ENCODE measurements at regions not wholly inside any gene's neighbourhood (a gene's known extent, or its start where the extent isn't known, plus 50 kb on each side); places are given as distances from the start of the nearest gene placed in this dataset.

- no peaks in the 10 kb centered on the region for H3K27me3 Mint-ChIP-seq
- no peak overlapping the region for H3K4me3 Mint-ChIP-seq
- CTCF ChIA-PET = interaction anchor here (1.2 kb wide), 1 partner anchor 22 kb away, joined by 3 read pairs; no protein-coding TSS in a partner anchor
- DNase-seq = no peak
- H3K36me3 Mint-ChIP-seq (ENCODE audit: low read depth) = peaks cover 3% of the 10 kb centered on the region
- peaks cover 16% of the 10 kb centered on the region for H3K4me1 Mint-ChIP-seq
- H3K9me3 Mint-ChIP-seq = no peaks in the 10 kb centered on the region
- no peak overlapping the region for H3K27ac Mint-ChIP-seq
- POLR2A ChIA-PET = no interaction called here
Observed at GRCh38 chr13:73740666-73741065, 393.5 kb downstream of the KLF12 start.

- no peaks in the 10 kb centered on the region for H3K9me3 Mint-ChIP-seq
- H3K27me3 Mint-ChIP-seq = no peaks in the 10 kb centered on the region
- H3K4me3 Mint-ChIP-seq = no peak overlapping the region
- ChIA-PET POLR2A (no interaction called here), CTCF (interaction anchor here (0.9 kb wide), 1 partner anchor 8 kb away, joined by 3 read pairs; no protein-coding TSS in a partner anchor)
- H3K27ac Mint-ChIP-seq = no peak overlapping the region
- peaks cover 15% of the 10 kb centered on the region for H3K4me1 Mint-ChIP-seq
- peaks cover 3% of the 10 kb centered on the region for H3K36me3 Mint-ChIP-seq (ENCODE audit: low read depth)
- no peak for DNase-seq
Observed at GRCh38 chr13:73739394-73739793, 394.8 kb downstream of the KLF12 start.

GRCh38 chr13:73738626-73739025, 395.6 kb downstream of the KLF12 start:
- ChIA-PET CTCF (no interaction called here), POLR2A (no interaction called here)
- H3K36me3 Mint-ChIP-seq (ENCODE audit: low read depth) = no peaks in the 10 kb centered on the region
- DNase-seq = no peak
- no peak overlapping the region for H3K4me3 Mint-ChIP-seq
- no peaks in the 10 kb centered on the region for H3K9me3 Mint-ChIP-seq
- H3K4me1 Mint-ChIP-seq = peaks cover 7% of the 10 kb centered on the region
- H3K27me3 Mint-ChIP-seq = no peaks in the 10 kb centered on the region
- no peak overlapping the region for H3K27ac Mint-ChIP-seq

DNA sequence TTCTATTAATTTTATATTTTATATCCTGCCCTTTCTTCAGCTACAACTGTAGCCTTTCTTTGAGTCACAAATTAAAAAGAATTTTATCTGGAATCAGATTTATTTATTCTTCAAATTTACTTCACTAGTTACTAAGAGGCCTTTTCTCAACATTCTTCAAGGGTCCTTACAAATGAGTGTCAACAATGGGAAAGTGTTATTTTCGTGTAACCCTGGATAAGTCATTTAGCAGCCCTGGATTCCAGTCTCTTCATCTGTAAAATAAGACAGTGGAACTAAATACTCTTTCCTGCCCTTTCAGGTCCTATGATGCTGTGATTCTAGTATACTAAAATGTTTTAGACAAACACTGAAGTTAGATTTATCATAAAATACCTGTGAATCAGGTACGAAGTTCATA, 397.0 kb downstream of the KLF12 start:
- DNase-seq = no peak
- H3K4me3 Mint-ChIP-seq = no peak overlapping the region
- peaks cover 6% of the 10 kb centered on the region for H3K4me1 Mint-ChIP-seq
- no peaks in the 10 kb centered on the region for H3K9me3 Mint-ChIP-seq
- H3K27ac Mint-ChIP-seq = no peak overlapping the region
- H3K27me3 Mint-ChIP-seq = no peaks in the 10 kb centered on the region
- ChIA-PET POLR2A (interaction anchor here (1.1 kb wide), 1 partner anchor 395 kb away, joined by 3 read pairs; no protein-coding TSS in a partner anchor), CTCF (interaction anchor here (0.8 kb wide), 1 partner anchor 18 kb away, joined by 3 read pairs; no protein-coding TSS in a partner anchor)
- no peaks in the 10 kb centered on the region for H3K36me3 Mint-ChIP-seq (ENCODE audit: low read depth)

- no peaks in the 10 kb centered on the region for H3K4me1 Mint-ChIP-seq
- DNase-seq = no peak
- no peaks in the 10 kb centered on the region for H3K27me3 Mint-ChIP-seq
- no peaks in the 10 kb centered on the region for H3K9me3 Mint-ChIP-seq
- CTCF ChIA-PET = no interaction called here
- no peak overlapping the region for H3K4me3 Mint-ChIP-seq
- no peaks in the 10 kb centered on the region for H3K36me3 Mint-ChIP-seq (ENCODE audit: low read depth)
- H3K27ac Mint-ChIP-seq = no peak overlapping the region
- POLR2A ChIA-PET = no interaction called here
Observed at GRCh38 chr13:73733706-73734105, 400.5 kb downstream of the KLF12 start.

- H3K27ac Mint-ChIP-seq = no peak overlapping the region
- H3K4me1 Mint-ChIP-seq = no peaks in the 10 kb centered on the region
- ChIA-PET POLR2A (no interaction called here), CTCF (no interaction called here)
- no peaks in the 10 kb centered on the region for H3K9me3 Mint-ChIP-seq
- DNase-seq = no peak
- H3K27me3 Mint-ChIP-seq = no peaks in the 10 kb centered on the region
- H3K36me3 Mint-ChIP-seq (ENCODE audit: low read depth) = peaks cover 4% of the 10 kb centered on the region
- no peak overlapping the region for H3K4me3 Mint-ChIP-seq
Observed at GRCh38 chr13:73732350-73732749, 401.9 kb downstream of the KLF12 start.

- Mint-ChIP-seq H3K4me1 (no peaks in the 10 kb centered on the region), H3K27me3 (no peaks in the 10 kb centered on the region), H3K27ac (no peak overlapping the region), H3K9me3 (no peaks in the 10 kb centered on the region), H3K4me3 (no peak overlapping the region), H3K36me3 (ENCODE audit: low read depth) (peaks cover 5% of the 10 kb centered on the region)
- DNase-seq = no peak
- POLR2A ChIA-PET = no interaction called here
- CTCF ChIA-PET = interaction anchor here (0.7 to 0.9 kb wide), 4 partner anchors 8 to 1117 kb away, joined by 3 read pairs; no protein-coding TSS in a partner anchor
Observed at GRCh38 chr13:73731564-73731963, 402.6 kb downstream of the KLF12 start.

DNA sequence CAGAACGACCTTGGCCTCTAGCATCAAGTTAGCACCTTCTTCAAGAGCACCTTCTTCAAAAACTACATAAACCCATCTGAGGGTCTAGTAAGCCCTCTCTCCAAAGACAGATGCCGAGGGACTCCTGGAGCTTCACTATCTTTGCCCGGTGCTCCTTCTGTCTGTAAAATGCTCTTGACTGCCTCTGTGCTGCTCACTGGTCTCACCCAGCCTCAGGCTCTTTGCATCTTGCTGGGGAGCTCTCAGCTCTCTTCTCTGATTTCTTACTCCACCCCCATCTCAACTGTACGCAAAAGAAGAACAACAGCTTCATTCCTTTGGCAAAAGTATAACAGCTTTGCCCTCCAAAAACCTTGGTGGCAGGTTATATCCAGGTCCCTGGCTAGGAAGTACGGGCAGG, 404.2 kb downstream of the KLF12 start:
- Mint-ChIP-seq H3K4me3 (no peak overlapping the region), H3K27ac (no peak overlapping the region), H3K27me3 (no peaks in the 10 kb centered on the region), H3K9me3 (no peaks in the 10 kb centered on the region), H3K4me1 (no peaks in the 10 kb centered on the region), H3K36me3 (ENCODE audit: low read depth) (peaks cover 5% of the 10 kb centered on the region)
- CTCF ChIA-PET = no interaction called here
- DNase-seq = no peak
- POLR2A ChIA-PET = interaction anchor here (1.0 kb wide), 1 partner anchor 347 kb away, joined by 3 read pairs; no protein-coding TSS in a partner anchor

GRCh38 chr13:73729046-73729445, 405.2 kb downstream of the KLF12 start:
- Mint-ChIP-seq H3K9me3 (no peaks in the 10 kb centered on the region), H3K4me3 (no peak overlapping the region), H3K36me3 (ENCODE audit: low read depth) (peaks cover 5% of the 10 kb centered on the region), H3K27me3 (no peaks in the 10 kb centered on the region), H3K4me1 (no peaks in the 10 kb centered on the region), H3K27ac (no peak overlapping the region)
- ChIA-PET CTCF (no interaction called here), POLR2A (interaction anchor here (0.6 to 1.0 kb wide), 2 partner anchors 94 to 348 kb away, joined by 3 read pairs; no protein-coding TSS in a partner anchor)
- no peak for DNase-seq

- Mint-ChIP-seq H3K4me3 (no peak overlapping the region), H3K27ac (no peak overlapping the region), H3K27me3 (peaks cover 6% of the 10 kb centered on the region), H3K9me3 (no peaks in the 10 kb centered on the region), H3K4me1 (peaks cover 20% of the 10 kb centered on the region), H3K36me3 (ENCODE audit: low read depth) (peaks cover 5% of the 10 kb centered on the region)
- DNase-seq = no peak
- ChIA-PET CTCF (interaction anchor here (1.1 kb wide), 1 partner anchor 31 kb away, joined by 3 read pairs; no protein-coding TSS in a partner anchor), POLR2A (no interaction called here)
Observed at GRCh38 chr13:73722120-73722519, 412.1 kb downstream of the KLF12 start.

DNA sequence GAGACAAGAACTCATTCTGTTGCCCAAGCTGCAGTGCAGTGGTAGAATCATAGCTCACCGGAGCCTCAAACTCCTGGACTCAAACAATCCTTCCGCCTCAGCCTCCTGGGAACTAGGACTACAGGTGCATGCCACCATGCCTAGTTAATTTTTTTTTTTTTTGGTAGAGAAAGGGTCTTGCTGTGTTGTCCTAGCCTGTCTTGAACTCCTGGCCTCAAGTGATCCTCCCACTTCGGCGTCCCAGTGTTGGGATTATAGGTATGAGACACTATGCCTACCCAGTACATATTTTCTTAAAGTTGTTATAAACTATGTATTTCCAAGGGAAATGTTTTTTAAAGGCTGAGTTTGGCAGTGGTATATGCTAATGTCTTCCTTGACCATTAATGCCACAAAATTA, 412.6 kb downstream of the KLF12 start:
- CTCF ChIA-PET = no interaction called here
- peaks cover 6% of the 10 kb centered on the region for H3K27me3 Mint-ChIP-seq
- no peak overlapping the region for H3K27ac Mint-ChIP-seq
- no peak for DNase-seq
- no peaks in the 10 kb centered on the region for H3K9me3 Mint-ChIP-seq
- H3K4me3 Mint-ChIP-seq = no peak overlapping the region
- POLR2A ChIA-PET = interaction anchor here (0.7 kb wide), 1 partner anchor 50 kb away, joined by 3 read pairs; no protein-coding TSS in a partner anchor
- H3K4me1 Mint-ChIP-seq = peaks cover 25% of the 10 kb centered on the region
- H3K36me3 Mint-ChIP-seq (ENCODE audit: low read depth) = peaks cover 5% of the 10 kb centered on the region

DNA sequence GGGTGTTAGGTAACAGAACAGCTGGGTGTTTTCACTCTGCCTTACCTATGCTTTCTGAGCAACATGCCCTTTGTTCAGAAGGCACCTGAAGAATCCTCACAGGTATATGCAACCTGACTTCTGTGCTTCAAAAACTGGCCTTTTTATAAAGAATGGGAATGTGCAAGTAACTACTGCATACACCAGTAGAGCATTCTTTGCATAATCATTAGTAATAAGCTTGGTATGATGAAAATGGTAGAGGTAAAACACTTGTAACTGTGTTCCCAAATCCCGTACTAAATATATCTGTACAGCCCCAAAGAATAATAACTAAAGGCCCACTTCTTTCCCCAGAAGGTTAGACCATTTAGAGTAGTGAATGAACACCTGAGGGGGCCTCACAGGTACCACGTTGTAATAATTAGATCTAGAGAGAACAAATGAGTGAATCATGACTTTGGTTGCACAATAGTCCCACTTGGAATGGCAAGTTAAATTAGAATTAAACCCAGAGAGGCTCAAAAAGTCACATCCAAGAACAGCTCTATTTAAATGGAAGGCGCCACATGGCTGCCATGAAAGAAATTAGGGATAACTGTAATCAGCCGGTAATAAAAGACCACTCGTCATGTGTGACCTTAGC, 413.9 kb downstream of the KLF12 start:
- CTCF ChIA-PET = interaction anchor here (1.0 kb wide), 1 partner anchor 35 kb away, joined by 3 read pairs; no protein-coding TSS in a partner anchor
- no peak for DNase-seq
- Mint-ChIP-seq H3K36me3 (ENCODE audit: low read depth) (peaks cover 7% of the 10 kb centered on the region), H3K27me3 (peaks cover 6% of the 10 kb centered on the region), H3K9me3 (no peaks in the 10 kb centered on the region), H3K4me1 (peaks cover 37% of the 10 kb centered on the region), H3K27ac (no peak overlapping the region), H3K4me3 (no peak overlapping the region)
- POLR2A ChIA-PET = no interaction called here

- H3K4me3 Mint-ChIP-seq = no peak overlapping the region
- POLR2A ChIA-PET = no interaction called here
- DNase-seq = no peak
- peaks cover 53% of the 10 kb centered on the region for H3K4me1 Mint-ChIP-seq
- H3K27ac Mint-ChIP-seq = no peak overlapping the region
- CTCF ChIA-PET = no interaction called here
- no peaks in the 10 kb centered on the region for H3K9me3 Mint-ChIP-seq
- H3K27me3 Mint-ChIP-seq = peaks cover 6% of the 10 kb centered on the region
- H3K36me3 Mint-ChIP-seq (ENCODE audit: low read depth) = peaks cover 24% of the 10 kb centered on the region
Observed at GRCh38 chr13:73718246-73718645, 416.0 kb downstream of the KLF12 start.

DNA sequence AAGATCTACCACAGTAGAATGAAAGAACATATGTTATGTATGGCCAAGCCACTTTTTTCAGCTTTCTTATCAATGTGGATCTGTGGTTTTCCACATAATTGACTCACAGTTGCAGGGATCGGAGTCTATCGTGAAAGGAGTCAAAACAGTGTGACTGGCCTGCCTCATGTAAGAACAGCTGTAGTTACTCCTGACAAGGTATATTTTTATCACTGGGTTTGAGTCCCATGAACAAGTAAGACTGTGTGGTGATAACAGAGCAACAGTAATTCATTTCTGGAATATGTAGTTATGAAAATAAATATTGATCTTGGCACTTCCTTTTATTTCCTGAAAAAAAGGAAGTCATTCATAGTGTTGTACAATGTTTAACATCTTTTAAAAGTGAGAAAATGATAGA, 416.6 kb downstream of the KLF12 start:
- Mint-ChIP-seq H3K9me3 (no peaks in the 10 kb centered on the region), H3K4me1 (peaks cover 53% of the 10 kb centered on the region), H3K4me3 (no peak overlapping the region), H3K36me3 (ENCODE audit: low read depth) (peaks cover 29% of the 10 kb centered on the region), H3K27me3 (peaks cover 4% of the 10 kb centered on the region), H3K27ac (no peak overlapping the region)
- ChIA-PET CTCF (interaction anchor here (1.0 to 1.2 kb wide), 2 partner anchors 9 to 659 kb away, joined by 3 read pairs; partner anchors contain the start of gene KLF5), POLR2A (interaction anchor here (0.8 to 1.1 kb wide), 2 partner anchors 48 to 147 kb away, joined by 3 read pairs; no protein-coding TSS in a partner anchor)
- DNase-seq = no peak
